GM12891 (cell line): ENCODE measurements at regions not wholly inside any gene's neighbourhood (a gene's known extent, or its start where the extent isn't known, plus 50 kb on each side); places are given as distances from the start of the nearest gene placed in this dataset.

Experiments used
- POLR2A ChIP-seq: IDR thresholded peaks from 2 replicates; pipeline ENCODE4 v1.6.1; 2011; ENCODE audit warnings: low read depth, low read length, control low read depth
- POLR2AphosphoS5 ChIP-seq: IDR thresholded peaks from 2 replicates; pipeline ENCODE4 v1.6.1; 2011; ENCODE audit warnings: low read depth, low read length, control low read depth
- TAF1 ChIP-seq: IDR thresholded peaks from 2 replicates; pipeline ENCODE4 v1.6.1; 2011; ENCODE audit warnings: low read depth, low read length, control low read depth

- TF ChIP-seq POLR2AphosphoS5 (no peak), POLR2A (no peak), TAF1 (no peak)
Observed at GRCh38 chrX:110614596-110614995, 181.0 kb downstream of the CHRDL1 start.
